ENCODE measurements at regions not wholly inside any gene's neighbourhood (a gene's known extent, or its start where the extent isn't known, plus 50 kb on each side); places are given as distances from the start of the nearest gene placed in this dataset.

DNA sequence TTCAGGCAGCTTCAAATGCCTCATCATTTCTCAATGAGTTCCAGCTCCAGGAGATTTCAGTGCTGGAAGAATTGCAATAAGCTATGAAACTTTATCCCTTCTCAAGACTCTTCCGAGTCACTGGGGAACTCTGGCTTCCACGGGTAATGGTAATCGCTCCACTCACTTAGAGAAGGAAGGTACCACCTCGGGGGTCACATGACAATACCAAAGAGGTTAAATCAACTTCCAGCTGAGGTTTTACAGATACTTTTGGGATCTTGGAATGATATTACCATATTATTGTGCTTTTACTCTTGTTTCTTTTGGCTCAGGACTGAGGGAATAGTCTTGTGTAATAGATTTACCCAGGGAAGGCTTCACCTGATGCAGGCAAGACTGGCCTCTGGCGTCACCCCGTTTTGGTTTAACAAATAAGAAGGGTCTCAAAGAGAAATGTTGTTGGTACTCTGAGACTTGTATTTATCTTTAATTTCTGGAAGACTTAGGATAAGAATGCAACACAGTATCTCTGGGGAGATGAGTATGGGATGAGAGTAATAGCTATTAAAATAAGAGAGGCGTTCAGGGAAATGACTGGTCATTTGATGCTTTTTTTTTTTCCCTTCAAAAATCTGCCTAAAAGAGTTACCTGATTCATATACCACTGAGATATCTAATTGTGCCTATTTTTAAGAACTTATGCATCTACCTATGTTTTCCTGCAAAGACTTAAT, 316.9 kb upstream of the ZEB2 start:
- H3K4me3 ChIP-seq (replicated peaks; ENCODE audit: insufficient read depth, low read length) = no peak overlapping the region
- no peak for DNase-seq (ENCODE audit: low read depth in 1 of 2, low spot score in 1 of 2)
- no peak overlapping the region for H3K27ac ChIP-seq (replicated peaks)
- TF ChIP-seq, protein P1, sequence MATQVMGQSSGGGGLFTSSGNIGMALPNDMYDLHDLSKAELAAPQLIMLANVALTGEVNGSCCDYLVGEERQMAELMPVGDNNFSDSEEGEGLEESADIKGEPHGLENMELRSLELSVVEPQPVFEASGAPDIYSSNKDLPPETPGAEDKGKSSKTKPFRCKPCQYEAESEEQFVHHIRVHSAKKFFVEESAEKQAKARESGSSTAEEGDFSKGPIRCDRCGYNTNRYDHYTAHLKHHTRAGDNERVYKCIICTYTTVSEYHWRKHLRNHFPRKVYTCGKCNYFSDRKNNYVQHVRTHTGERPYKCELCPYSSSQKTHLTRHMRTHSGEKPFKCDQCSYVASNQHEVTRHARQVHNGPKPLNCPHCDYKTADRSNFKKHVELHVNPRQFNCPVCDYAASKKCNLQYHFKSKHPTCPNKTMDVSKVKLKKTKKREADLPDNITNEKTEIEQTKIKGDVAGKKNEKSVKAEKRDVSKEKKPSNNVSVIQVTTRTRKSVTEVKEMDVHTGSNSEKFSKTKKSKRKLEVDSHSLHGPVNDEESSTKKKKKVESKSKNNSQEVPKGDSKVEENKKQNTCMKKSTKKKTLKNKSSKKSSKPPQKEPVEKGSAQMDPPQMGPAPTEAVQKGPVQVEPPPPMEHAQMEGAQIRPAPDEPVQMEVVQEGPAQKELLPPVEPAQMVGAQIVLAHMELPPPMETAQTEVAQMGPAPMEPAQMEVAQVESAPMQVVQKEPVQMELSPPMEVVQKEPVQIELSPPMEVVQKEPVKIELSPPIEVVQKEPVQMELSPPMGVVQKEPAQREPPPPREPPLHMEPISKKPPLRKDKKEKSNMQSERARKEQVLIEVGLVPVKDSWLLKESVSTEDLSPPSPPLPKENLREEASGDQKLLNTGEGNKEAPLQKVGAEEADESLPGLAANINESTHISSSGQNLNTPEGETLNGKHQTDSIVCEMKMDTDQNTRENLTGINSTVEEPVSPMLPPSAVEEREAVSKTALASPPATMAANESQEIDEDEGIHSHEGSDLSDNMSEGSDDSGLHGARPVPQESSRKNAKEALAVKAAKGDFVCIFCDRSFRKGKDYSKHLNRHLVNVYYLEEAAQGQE (IDR thresholded peaks at IDR 0.05; ENCODE audit: insufficient replicate concordance, low read depth) = no peak
- TF ChIP-seq GABPA (IDR thresholded peaks at IDR 0.05; ENCODE audit: low read depth) (no peak), CTCF (IDR thresholded peaks at IDR 0.05; ENCODE audit: insufficient read depth, low read length) (no peak), POLR2AphosphoS5 (IDR thresholded peaks at IDR 0.05; ENCODE audit: low read depth) (no peak), SPI1 (IDR thresholded peaks at IDR 0.05; ENCODE audit: borderline replicate concordance, low read depth) (no peak)
- no peaks in the 10 kb centered on the region for H3K27me3 ChIP-seq (ENCODE audit: insufficient read depth, poor library complexity, severe bottlenecking)

DNA sequence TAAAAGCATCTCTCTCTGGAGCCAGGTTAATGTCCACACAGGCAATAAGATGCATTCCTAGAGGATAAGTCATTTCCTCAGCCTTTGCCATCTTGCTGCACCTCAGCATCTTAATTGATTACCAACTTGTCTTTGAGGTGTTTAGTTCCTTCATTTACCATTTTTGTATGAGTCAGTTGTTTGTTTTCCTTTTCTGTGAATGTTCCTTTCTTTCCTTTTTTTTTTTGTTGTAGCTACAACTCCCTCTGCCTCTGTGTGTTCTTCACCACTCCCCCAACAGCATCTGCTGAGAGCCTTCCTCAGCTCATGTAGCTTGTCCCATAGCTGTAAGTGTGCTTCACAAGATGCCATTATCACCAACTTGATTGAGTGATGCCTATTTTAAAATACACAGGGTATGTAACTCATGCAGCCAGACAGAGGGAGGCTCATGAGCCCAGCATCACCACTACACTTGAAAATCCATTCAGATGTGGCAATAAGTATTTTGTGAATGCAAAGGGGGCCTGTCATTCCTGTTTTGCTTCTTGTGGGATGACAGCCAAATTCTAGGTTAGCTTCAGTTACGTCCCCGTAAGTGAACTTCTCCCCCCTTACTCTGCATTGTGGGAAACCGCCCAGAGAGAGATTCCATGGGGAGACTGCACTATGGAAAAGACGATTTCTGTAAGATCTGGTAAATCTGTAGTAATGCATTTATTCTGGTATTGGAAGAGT, 315.9 kb upstream of the ZEB2 start:
- no peak overlapping the region for H3K4me3 ChIP-seq (replicated peaks; ENCODE audit: insufficient read depth, low read length)
- H3K27me3 ChIP-seq (ENCODE audit: insufficient read depth, poor library complexity, severe bottlenecking) = no peaks in the 10 kb centered on the region
- H3K27ac ChIP-seq (replicated peaks) = no peak overlapping the region
- DNase-seq (ENCODE audit: low read depth in 1 of 2, low spot score in 1 of 2) = no peak
- no peak for TF ChIP-seq POLR2AphosphoS5 (IDR thresholded peaks at IDR 0.05; ENCODE audit: low read depth)
- TF ChIP-seq SPI1 (IDR thresholded peaks at IDR 0.05; ENCODE audit: borderline replicate concordance, low read depth) = no peak
- TF ChIP-seq CTCF (IDR thresholded peaks at IDR 0.05; ENCODE audit: insufficient read depth, low read length) = no peak
- TF ChIP-seq, protein P1 (IDR thresholded peaks at IDR 0.05; ENCODE audit: insufficient replicate concordance, low read depth) = no peak
- no peak for TF ChIP-seq GABPA (IDR thresholded peaks at IDR 0.05; ENCODE audit: low read depth)

GRCh38 chr2:144834998-144835633, 315.2 kb upstream of the ZEB2 start:
- Histone ChIP-seq H3K4me3 (replicated peaks; ENCODE audit: insufficient read depth, low read length) (no peak overlapping the region), H3K27me3 (ENCODE audit: insufficient read depth, poor library complexity, severe bottlenecking) (no peaks in the 10 kb centered on the region), H3K27ac (replicated peaks) (no peak overlapping the region)
- no peak for TF ChIP-seq CTCF (IDR thresholded peaks at IDR 0.05; ENCODE audit: insufficient read depth, low read length)
- TF ChIP-seq POLR2AphosphoS5 (IDR thresholded peaks at IDR 0.05; ENCODE audit: low read depth) = no peak
- TF ChIP-seq, protein P1 (IDR thresholded peaks at IDR 0.05; ENCODE audit: insufficient replicate concordance, low read depth) = no peak
- no peak for TF ChIP-seq SPI1 (IDR thresholded peaks at IDR 0.05; ENCODE audit: borderline replicate concordance, low read depth)
- no peak for TF ChIP-seq GABPA (IDR thresholded peaks at IDR 0.05; ENCODE audit: low read depth)
- DNase-seq (ENCODE audit: low read depth in 1 of 2, low spot score in 1 of 2) = no peak

All from HL-60 (cell line).